C4-2B (cell line): ENCODE measurements at regions not wholly inside any gene's neighbourhood (a gene's known extent, or its start where the extent isn't known, plus 50 kb on each side); places are given as distances from the start of the nearest gene placed in this dataset.

Experiments used
- ZFX ChIP-seq: fragments of 450-650 bp; IDR thresholded peaks from 2 replicates; pipeline ENCODE4 v1.6.1; 2017
- TF ChIP-seq, protein P1 (sequence below): fragments of 450-650 bp; conservative IDR thresholded peaks from 2 replicates; pipeline ENCODE4 v1.5.1; 2017; ENCODE audit warnings: mild to moderate bottlenecking

DNA sequence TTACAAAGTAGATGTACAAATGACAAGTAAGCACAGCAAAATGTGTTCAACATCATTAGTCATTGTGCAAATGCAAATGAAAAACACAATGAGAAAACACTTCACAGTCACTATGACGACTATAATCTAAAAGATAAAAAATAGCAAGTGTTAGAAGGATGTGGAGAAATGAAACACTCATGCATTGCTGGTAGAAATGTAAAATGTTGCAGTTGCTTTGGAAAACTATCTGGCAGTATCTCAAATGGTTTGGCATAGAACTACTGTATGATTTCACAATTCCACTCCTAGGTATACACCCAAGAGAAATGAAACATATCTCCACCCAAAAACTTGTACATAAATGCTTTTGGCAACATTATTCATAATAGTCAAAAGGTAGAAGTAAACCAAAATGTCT lies 459.7 kb upstream of the TRAM1L1 start:
- TF ChIP-seq, protein P1, sequence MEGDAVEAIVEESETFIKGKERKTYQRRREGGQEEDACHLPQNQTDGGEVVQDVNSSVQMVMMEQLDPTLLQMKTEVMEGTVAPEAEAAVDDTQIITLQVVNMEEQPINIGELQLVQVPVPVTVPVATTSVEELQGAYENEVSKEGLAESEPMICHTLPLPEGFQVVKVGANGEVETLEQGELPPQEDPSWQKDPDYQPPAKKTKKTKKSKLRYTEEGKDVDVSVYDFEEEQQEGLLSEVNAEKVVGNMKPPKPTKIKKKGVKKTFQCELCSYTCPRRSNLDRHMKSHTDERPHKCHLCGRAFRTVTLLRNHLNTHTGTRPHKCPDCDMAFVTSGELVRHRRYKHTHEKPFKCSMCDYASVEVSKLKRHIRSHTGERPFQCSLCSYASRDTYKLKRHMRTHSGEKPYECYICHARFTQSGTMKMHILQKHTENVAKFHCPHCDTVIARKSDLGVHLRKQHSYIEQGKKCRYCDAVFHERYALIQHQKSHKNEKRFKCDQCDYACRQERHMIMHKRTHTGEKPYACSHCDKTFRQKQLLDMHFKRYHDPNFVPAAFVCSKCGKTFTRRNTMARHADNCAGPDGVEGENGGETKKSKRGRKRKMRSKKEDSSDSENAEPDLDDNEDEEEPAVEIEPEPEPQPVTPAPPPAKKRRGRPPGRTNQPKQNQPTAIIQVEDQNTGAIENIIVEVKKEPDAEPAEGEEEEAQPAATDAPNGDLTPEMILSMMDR, result no peak
- TF ChIP-seq ZFX, result no peak
